ENCODE measurements at regions not wholly inside any gene's neighbourhood (a gene's known extent, or its start where the extent isn't known, plus 50 kb on each side); places are given as distances from the start of the nearest gene placed in this dataset.

DNA sequence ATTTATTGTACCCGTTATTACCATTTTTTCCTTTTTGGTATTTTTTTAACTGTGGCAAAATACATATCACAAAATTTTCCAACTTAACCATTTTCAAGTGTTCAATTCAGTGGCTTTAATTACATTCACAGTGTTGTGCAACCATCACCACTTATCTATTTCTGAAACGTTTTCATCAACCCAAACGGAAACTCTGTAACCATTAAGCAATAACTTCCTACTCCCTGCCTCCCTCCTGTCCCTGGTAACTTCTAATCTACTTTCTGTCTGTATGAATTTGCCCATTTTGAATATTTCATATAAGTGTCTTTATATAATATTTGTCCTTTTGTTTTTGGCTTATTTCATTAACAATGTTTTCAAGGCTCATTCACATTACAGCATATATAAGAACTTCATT lies 57.4 kb upstream of the MSN start:
- TF ChIP-seq, protein P1, sequence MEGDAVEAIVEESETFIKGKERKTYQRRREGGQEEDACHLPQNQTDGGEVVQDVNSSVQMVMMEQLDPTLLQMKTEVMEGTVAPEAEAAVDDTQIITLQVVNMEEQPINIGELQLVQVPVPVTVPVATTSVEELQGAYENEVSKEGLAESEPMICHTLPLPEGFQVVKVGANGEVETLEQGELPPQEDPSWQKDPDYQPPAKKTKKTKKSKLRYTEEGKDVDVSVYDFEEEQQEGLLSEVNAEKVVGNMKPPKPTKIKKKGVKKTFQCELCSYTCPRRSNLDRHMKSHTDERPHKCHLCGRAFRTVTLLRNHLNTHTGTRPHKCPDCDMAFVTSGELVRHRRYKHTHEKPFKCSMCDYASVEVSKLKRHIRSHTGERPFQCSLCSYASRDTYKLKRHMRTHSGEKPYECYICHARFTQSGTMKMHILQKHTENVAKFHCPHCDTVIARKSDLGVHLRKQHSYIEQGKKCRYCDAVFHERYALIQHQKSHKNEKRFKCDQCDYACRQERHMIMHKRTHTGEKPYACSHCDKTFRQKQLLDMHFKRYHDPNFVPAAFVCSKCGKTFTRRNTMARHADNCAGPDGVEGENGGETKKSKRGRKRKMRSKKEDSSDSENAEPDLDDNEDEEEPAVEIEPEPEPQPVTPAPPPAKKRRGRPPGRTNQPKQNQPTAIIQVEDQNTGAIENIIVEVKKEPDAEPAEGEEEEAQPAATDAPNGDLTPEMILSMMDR (conservative IDR thresholded peaks at IDR 0.05; ENCODE audit: low read depth, low read length): no peak
- TF ChIP-seq EZH2phosphoT487 (IDR thresholded peaks at IDR 0.05; ENCODE audit: borderline replicate concordance, low read length): no peak
- no peak for TF ChIP-seq EZH2 (IDR thresholded peaks at IDR 0.05; ENCODE audit: low read length, unreplicated experiment)
